ENCODE measurements at regions not wholly inside any gene's neighbourhood (a gene's known extent, or its start where the extent isn't known, plus 50 kb on each side); places are given as distances from the start of the nearest gene placed in this dataset.

DNA sequence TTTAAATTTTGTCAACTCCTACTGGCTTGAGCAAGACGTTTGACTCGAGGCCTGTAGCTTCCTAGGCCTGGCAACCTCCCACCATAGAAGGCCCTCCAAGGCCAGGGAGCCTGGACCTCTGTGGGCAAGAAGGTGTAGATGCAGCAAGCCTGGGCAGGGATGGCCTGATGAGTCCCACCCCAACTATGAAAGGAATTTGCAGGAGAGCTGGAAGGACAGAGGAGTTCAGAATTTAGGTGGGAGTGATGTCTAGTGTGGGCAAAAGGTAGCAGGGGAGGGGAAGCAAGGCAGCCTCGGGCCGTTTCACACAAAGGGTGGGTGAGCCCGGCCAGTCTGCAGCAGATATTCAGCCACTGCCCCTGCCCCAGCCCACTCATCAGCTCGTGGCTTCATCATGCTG lies 245.2 kb downstream of the CDH26 start:
- TF ChIP-seq, protein P1, sequence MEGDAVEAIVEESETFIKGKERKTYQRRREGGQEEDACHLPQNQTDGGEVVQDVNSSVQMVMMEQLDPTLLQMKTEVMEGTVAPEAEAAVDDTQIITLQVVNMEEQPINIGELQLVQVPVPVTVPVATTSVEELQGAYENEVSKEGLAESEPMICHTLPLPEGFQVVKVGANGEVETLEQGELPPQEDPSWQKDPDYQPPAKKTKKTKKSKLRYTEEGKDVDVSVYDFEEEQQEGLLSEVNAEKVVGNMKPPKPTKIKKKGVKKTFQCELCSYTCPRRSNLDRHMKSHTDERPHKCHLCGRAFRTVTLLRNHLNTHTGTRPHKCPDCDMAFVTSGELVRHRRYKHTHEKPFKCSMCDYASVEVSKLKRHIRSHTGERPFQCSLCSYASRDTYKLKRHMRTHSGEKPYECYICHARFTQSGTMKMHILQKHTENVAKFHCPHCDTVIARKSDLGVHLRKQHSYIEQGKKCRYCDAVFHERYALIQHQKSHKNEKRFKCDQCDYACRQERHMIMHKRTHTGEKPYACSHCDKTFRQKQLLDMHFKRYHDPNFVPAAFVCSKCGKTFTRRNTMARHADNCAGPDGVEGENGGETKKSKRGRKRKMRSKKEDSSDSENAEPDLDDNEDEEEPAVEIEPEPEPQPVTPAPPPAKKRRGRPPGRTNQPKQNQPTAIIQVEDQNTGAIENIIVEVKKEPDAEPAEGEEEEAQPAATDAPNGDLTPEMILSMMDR (IDR thresholded peaks at IDR 0.05) = no peak
- Histone ChIP-seq H3K4me1 (no peaks in the 10 kb centered on the region), H3K9me3 (no peaks in the 10 kb centered on the region), H3K27ac (no peak overlapping the region), H3K36me3 (no peaks in the 10 kb centered on the region), H3K4me3 (no peak overlapping the region), H3K27me3 (no peaks in the 10 kb centered on the region)
- intact Hi-C loops (cut with DNase I) = no loop called here
- DNase-seq (ENCODE audit: low spot score in 2 of 2) = no peak

GRCh38 chr20:60204601-60205000 lies 246.4 kb downstream of the CDH26 start:
- Histone ChIP-seq H3K4me3 (no peak overlapping the region), H3K36me3 (no peaks in the 10 kb centered on the region), H3K27ac (no peak overlapping the region), H3K27me3 (no peaks in the 10 kb centered on the region), H3K4me1 (no peaks in the 10 kb centered on the region), H3K9me3 (no peaks in the 10 kb centered on the region)
- intact Hi-C loops (cut with DNase I) = no loop called here
- DNase-seq (ENCODE audit: low spot score in 2 of 2) = no peak
- TF ChIP-seq, protein P1 (IDR thresholded peaks at IDR 0.05) = no peak

DNA sequence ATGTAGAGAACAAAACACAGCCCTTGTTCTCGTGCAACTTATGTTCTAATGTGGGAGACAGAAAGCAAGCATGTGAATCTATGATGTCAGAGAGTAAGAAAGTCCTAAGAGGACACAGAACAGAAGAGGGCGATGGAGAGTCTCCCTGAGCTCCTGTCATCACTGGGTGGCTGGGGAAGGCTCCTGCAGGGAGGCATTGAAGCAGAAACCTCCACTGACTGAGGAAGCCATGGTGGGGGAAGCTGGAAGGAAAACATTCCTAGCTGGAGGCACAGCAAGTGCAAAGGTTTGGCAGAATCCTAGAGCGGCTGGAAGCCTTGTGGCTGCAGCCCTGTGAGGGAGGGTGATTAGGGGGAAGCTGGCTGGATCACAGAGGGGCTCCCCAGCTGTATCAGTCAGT lies 248.0 kb downstream of the CDH26 start:
- Histone ChIP-seq H3K27me3 (no peaks in the 10 kb centered on the region), H3K4me1 (no peaks in the 10 kb centered on the region), H3K36me3 (no peaks in the 10 kb centered on the region), H3K4me3 (no peak overlapping the region), H3K27ac (no peak overlapping the region), H3K9me3 (no peaks in the 10 kb centered on the region)
- intact Hi-C loops (cut with DNase I) = no loop called here
- no peak for DNase-seq (ENCODE audit: low spot score in 2 of 2)
- TF ChIP-seq, protein P1 (IDR thresholded peaks at IDR 0.05) = no peak

DNA sequence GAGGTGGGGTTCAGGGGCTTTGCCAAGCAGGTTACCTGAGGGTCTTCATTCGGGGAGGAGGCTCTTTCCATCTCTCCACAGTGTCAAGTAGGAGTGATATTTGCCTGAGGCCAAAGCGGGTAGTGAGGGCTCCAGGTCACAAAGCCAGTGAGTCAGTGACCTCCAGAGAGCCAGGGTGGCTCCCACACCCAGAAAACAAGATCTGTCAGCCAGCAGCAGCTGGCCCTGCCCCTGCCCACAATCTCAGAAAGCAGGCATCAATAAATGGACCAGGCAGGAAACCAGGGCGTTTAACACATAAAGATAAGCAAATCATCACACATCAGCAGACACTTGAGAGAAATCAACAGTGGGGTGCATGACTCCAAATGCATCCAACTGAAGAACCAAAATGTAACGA lies 250.8 kb downstream of the CDH26 start:
- no peak for DNase-seq (ENCODE audit: low spot score in 2 of 2)
- no peaks in the 10 kb centered on the region for H3K9me3 ChIP-seq
- H3K27ac ChIP-seq = no peak overlapping the region
- intact Hi-C loops (cut with DNase I) = no loop called here
- no peaks in the 10 kb centered on the region for H3K36me3 ChIP-seq
- H3K27me3 ChIP-seq = no peaks in the 10 kb centered on the region
- no peak overlapping the region for H3K4me3 ChIP-seq
- H3K4me1 ChIP-seq = no peaks in the 10 kb centered on the region
- TF ChIP-seq, protein P1 (IDR thresholded peaks at IDR 0.05) = no peak

GRCh38 chr20:60210779-60211617 lies 252.8 kb downstream of the CDH26 start:
- Histone ChIP-seq H3K4me1 (no peaks in the 10 kb centered on the region), H3K4me3 (no peak overlapping the region), H3K27me3 (no peaks in the 10 kb centered on the region), H3K9me3 (no peaks in the 10 kb centered on the region), H3K27ac (no peak overlapping the region), H3K36me3 (no peaks in the 10 kb centered on the region)
- peak in 1 of 2 donors; percentile 73 for DNase-seq (ENCODE audit: low spot score in 2 of 2)
- TF ChIP-seq, protein P1 (IDR thresholded peaks at IDR 0.05) = peak; percentile 16 to 64 (median 41)
- intact Hi-C loops (cut with DNase I) = no loop called here

Measured in ascending aorta (tissue), 2 donors.